PC-3 (cell line): ENCODE measurements at regions not wholly inside any gene's neighbourhood (a gene's known extent, or its start where the extent isn't known, plus 50 kb on each side); places are given as distances from the start of the nearest gene placed in this dataset.

Source experiments
- ATAC-seq: fragments of 200-7000 bp; cut with Tn5 transposase; 2 replicates; pipeline ENCODE4 v1.9.1; 2020; ENCODE audit warnings: mild to moderate bottlenecking, moderate library complexity
- BruUV-seq: library from RNA; stranded (reverse); fragments of 400-500 nt; replicated peaks from 2 replicates; lab custom pipeline; 2021; lab: Mats Ljungman, UMichigan
- CTCF ChIA-PET: fragments of 300-600 bp; sonication (Branson Sonifier 250); formaldehyde crosslinking; loops from one replicate; lab custom pipeline; 2022; ENCODE audit warnings: antibody characterized with exemption; lab: Charles Lee
- POLR2A ChIA-PET: fragments of 300-600 bp; sonication (Branson Sonifier 250); formaldehyde crosslinking; loops from one replicate; lab custom pipeline; 2022; ENCODE audit warnings: antibody characterized with exemption; ENCODE audit not compliant: unreplicated experiment; lab: Charles Lee
- DNase-seq: peaks from one replicate; pipeline ENCODE4 v3.0.0-alpha.2; 2015
- H2AFZ ChIP-seq: fragments of 300-600 bp; sonication (generic); 2 replicates; pipeline ENCODE4 v1.6.0; 2016; ENCODE audit warnings: antibody characterized with exemption, low read length
- H3F3A ChIP-seq: fragments of 300-600 bp; sonication (generic); one replicate; pipeline ENCODE4 v1.6.0; 2017; ENCODE audit warnings: antibody characterized with exemption, low read length, control low read depth, mild to moderate bottlenecking; ENCODE audit not compliant: unreplicated experiment
- H3K27ac ChIP-seq: fragments of 300-600 bp; sonication (generic); 2 replicates; pipeline ENCODE4 v1.5.1; 2016; ENCODE audit warnings: mild to moderate bottlenecking, low read length
- H3K27me3 ChIP-seq: fragments of 300-600 bp; sonication (generic); 2 replicates; pipeline ENCODE4 v1.6.1; 2016; ENCODE audit warnings: low read length, mixed read lengths
- H3K36me3 ChIP-seq: fragments of 300-600 bp; sonication (generic); 2 replicates; pipeline ENCODE4 v1.6.1; 2016; ENCODE audit warnings: low read depth, mixed run types, low read length, mixed read lengths
- H3K4me1 ChIP-seq: fragments of 300-600 bp; sonication (generic); 2 replicates; pipeline ENCODE4 v1.5.1; 2016; ENCODE audit warnings: low read length; ENCODE audit not compliant: insufficient read depth
- H3K4me2 ChIP-seq: fragments of 300-600 bp; sonication (generic); 2 replicates; pipeline ENCODE4 v1.6.0; 2016; ENCODE audit warnings: low read length
- H3K4me3 ChIP-seq: fragments of 300-600 bp; sonication (generic); 2 replicates; pipeline ENCODE4 v1.5.1; 2016; ENCODE audit warnings: mild to moderate bottlenecking, low read length, mixed read lengths
- H3K79me2 ChIP-seq: fragments of 300-600 bp; sonication (generic); 2 replicates; pipeline ENCODE4 v1.6.1; 2017; ENCODE audit warnings: low read length, mixed read lengths
- H3K9ac ChIP-seq: fragments of 300-600 bp; sonication (generic); 2 replicates; pipeline ENCODE4 v1.6.0; 2016; ENCODE audit warnings: mild to moderate bottlenecking, low read length
- H3K9me2 ChIP-seq: fragments of 300-600 bp; sonication (generic); replicated peaks from 2 replicates; pipeline ENCODE4 v1.6.1; 2016; ENCODE audit warnings: mixed run types, low read length, mixed read lengths
- H3K9me3 ChIP-seq: fragments of 300-600 bp; sonication (generic); 2 replicates; pipeline ENCODE4 v1.6.1; 2016; ENCODE audit warnings: low read length, mixed read lengths
- H4K20me1 ChIP-seq: fragments of 300-600 bp; sonication (generic); 2 replicates; pipeline ENCODE4 v1.6.1; 2016; ENCODE audit warnings: low read length, mixed read lengths
- CTCF ChIP-seq: fragments of 300-600 bp; sonication (generic); conservative IDR thresholded peaks from 2 replicates; pipeline ENCODE4 v1.5.1; 2017; ENCODE audit warnings: antibody characterized with exemption, low read depth, mild to moderate bottlenecking, low read length
- EZH2 ChIP-seq: fragments of 300-600 bp; sonication (generic); IDR thresholded peaks from one replicate; pipeline ENCODE4 v1.6.1; 2017; ENCODE audit warnings: antibody characterized with exemption, mild to moderate bottlenecking, low read length; ENCODE audit not compliant: unreplicated experiment
- EZH2phosphoT487 ChIP-seq: fragments of 300-600 bp; sonication (generic); IDR thresholded peaks from 2 replicates; pipeline ENCODE4 v1.6.1; 2018; ENCODE audit warnings: mild to moderate bottlenecking, antibody characterized with exemption, low read length, borderline replicate concordance
- intact Hi-C: fragments of 100-400 bp; cut with micrococcal nuclease; formaldehyde crosslinking; loops from 2 replicates; pipeline ENCODE4 v1.9.0; 2023

- intact Hi-C loops, result no loop called here
- ChIA-PET POLR2A (no interaction called here), CTCF (interaction anchor here (1.1 kb wide), 1 partner anchor 78 kb away, joined by 3 read pairs; no protein-coding TSS in a partner anchor)
- Histone ChIP-seq H3K9me3 (no peaks in the 10 kb centered on the region), H4K20me1 (no peaks in the 10 kb centered on the region), H3K4me3 (no peak overlapping the region), H3K4me2 (no peak overlapping the region), H3K9ac (no peak overlapping the region), H3K9me2 (no peaks in the 10 kb centered on the region), H3K4me1 (no peaks in the 10 kb centered on the region), H3F3A (no peaks in the 10 kb centered on the region), H2AFZ (no peak overlapping the region), H3K27ac (no peak overlapping the region), H3K79me2 (no peaks in the 10 kb centered on the region), H3K36me3 (no peaks in the 10 kb centered on the region), H3K27me3 (no peaks in the 10 kb centered on the region)
- no peak for ATAC-seq
- no TSS peak for BruUV-seq
- no peak for TF ChIP-seq EZH2phosphoT487
- no peak for DNase-seq
These were observed 226.3 kb upstream of the RAG2 start for GRCh38 chr11:36824349-36824748.

GRCh38 chr11:36822829-36823228 lies 224.8 kb upstream of the RAG2 start:
- no peaks in the 10 kb centered on the region for H3K79me2 ChIP-seq
- no peaks in the 10 kb centered on the region for H3K4me1 ChIP-seq
- no peak overlapping the region for H3K4me2 ChIP-seq
- no peaks in the 10 kb centered on the region for H3K9me2 ChIP-seq
- no peak overlapping the region for H3K9ac ChIP-seq
- H2AFZ ChIP-seq, result no peak overlapping the region
- TF ChIP-seq CTCF (no peak), EZH2phosphoT487 (no peak), EZH2 (no peak)
- ChIA-PET POLR2A (interaction anchor here (0.6 kb wide), 1 partner anchor 20 kb away, joined by 3 read pairs; no protein-coding TSS in a partner anchor), CTCF (no interaction called here)
- no peak overlapping the region for H3K4me3 ChIP-seq
- H3F3A ChIP-seq, result no peaks in the 10 kb centered on the region
- no TSS peak for BruUV-seq
- H3K27ac ChIP-seq, result no peak overlapping the region
- DNase-seq (no peak), ATAC-seq (no peak)
- no peaks in the 10 kb centered on the region for H3K27me3 ChIP-seq
- H3K9me3 ChIP-seq, result no peaks in the 10 kb centered on the region
- intact Hi-C loops, result no loop called here
- H4K20me1 ChIP-seq, result no peaks in the 10 kb centered on the region
- no peaks in the 10 kb centered on the region for H3K36me3 ChIP-seq

GRCh38 chr11:36818410-36818809 lies 220.4 kb upstream of the RAG2 start:
- Histone ChIP-seq H3K9me2 (no peaks in the 10 kb centered on the region), H3K4me3 (no peak overlapping the region), H3K9ac (no peak overlapping the region), H3K4me2 (no peak overlapping the region), H3K9me3 (no peaks in the 10 kb centered on the region), H3F3A (no peaks in the 10 kb centered on the region), H3K79me2 (no peaks in the 10 kb centered on the region), H4K20me1 (no peaks in the 10 kb centered on the region), H3K27me3 (no peaks in the 10 kb centered on the region), H3K27ac (no peak overlapping the region), H3K4me1 (no peaks in the 10 kb centered on the region), H3K36me3 (no peaks in the 10 kb centered on the region), H2AFZ (no peak overlapping the region)
- ATAC-seq (no peak), DNase-seq (no peak)
- intact Hi-C loops, result no loop called here
- ChIA-PET POLR2A (no interaction called here), CTCF (no interaction called here)
- TF ChIP-seq CTCF (peak; percentile 54), EZH2 (no peak)
- no TSS peak for BruUV-seq
